Astrocyte (in vitro differentiated cells and primary cell): ENCODE measurements at regions not wholly inside any gene's neighbourhood (a gene's known extent, or its start where the extent isn't known, plus 50 kb on each side); places are given as distances from the start of the nearest gene placed in this dataset.

Source experiments
- CTCF ChIP-seq: IDR thresholded peaks from 2 replicates; pipeline ENCODE4 v1.5.1; 2011; ENCODE audit warnings: low read depth, mild to moderate bottlenecking, inconsistent platforms, low read length, moderate library complexity; ENCODE audit not compliant: insufficient read depth
- EZH2 ChIP-seq: IDR thresholded peaks from 2 replicates; pipeline ENCODE4 v1.6.1; 2012; ENCODE audit warnings: mild to moderate bottlenecking, low read length, inconsistent platforms; ENCODE audit not compliant: insufficient read depth

- TF ChIP-seq EZH2: no peak
- no peak for TF ChIP-seq CTCF
These were observed 223.2 kb upstream of the PGRMC2 start for GRCh38 chr4:128510850-128511249.
